ENCODE measurements at regions not wholly inside any gene's neighbourhood (a gene's known extent, or its start where the extent isn't known, plus 50 kb on each side); places are given as distances from the start of the nearest gene placed in this dataset.
"Not testable (repeated sequence)": the region's sequence is repeated elsewhere in the genome, so short reads cannot be mapped to it uniquely, and the experiment has no call there.

- DNase-seq: not testable (repeated sequence)
Measured at GRCh38 chr1:224023122-224023521, 90.8 kb upstream of the FBXO28 start.

GRCh38 chr1:224022249-224022970, 91.5 kb upstream of the FBXO28 start:
- DNase-seq: not testable (repeated sequence)

- DNase-seq: not testable (repeated sequence)
Measured at GRCh38 chr1:224019866-224020265, 94.0 kb upstream of the FBXO28 start.

- DNase-seq: not testable (repeated sequence)
Measured at GRCh38 chr1:224015782-224016181, 98.1 kb upstream of the FBXO28 start.

GRCh38 chr1:224014330-224014649, 99.6 kb upstream of the FBXO28 start:
- no peak for DNase-seq

- DNase-seq: not testable (repeated sequence)
Measured at GRCh38 chr1:224013626-224014329, 100.1 kb upstream of the FBXO28 start.

- not testable (repeated sequence) for DNase-seq
Measured at GRCh38 chr1:224012807-224013434, 101.0 kb upstream of the FBXO28 start.

GRCh38 chr1:224012162-224012561, 101.7 kb upstream of the FBXO28 start:
- not testable (repeated sequence) for DNase-seq

GRCh38 chr1:224011751-224012150, 102.2 kb upstream of the FBXO28 start:
- not testable (repeated sequence) for DNase-seq

GRCh38 chr1:224011153-224011552, 102.8 kb upstream of the FBXO28 start:
- DNase-seq: not testable (repeated sequence)

- DNase-seq: not testable (repeated sequence)
Measured at GRCh38 chr1:224005973-224006372, 107.9 kb upstream of the FBXO28 start.

- peak; percentile 19 for DNase-seq
Measured at GRCh38 chr1:224004552-224005315, 109.2 kb upstream of the FBXO28 start.

- DNase-seq: not testable (repeated sequence)
Measured at GRCh38 chr1:224003896-224004295, 110.0 kb upstream of the FBXO28 start.

GRCh38 chr1:224001757-224002156, 112.2 kb upstream of the FBXO28 start:
- DNase-seq: not testable (repeated sequence)

GRCh38 chr1:223999761-224000160, 114.2 kb upstream of the FBXO28 start:
- not testable (repeated sequence) for DNase-seq

GRCh38 chr1:223998676-223999455, 115.0 kb upstream of the FBXO28 start:
- not testable (repeated sequence) for DNase-seq

GRCh38 chr1:223996376-223996775, 117.5 kb upstream of the FBXO28 start:
- not testable (repeated sequence) for DNase-seq

- peak; percentile 100 for DNase-seq
Measured at GRCh38 chr1:223992456-223993246, 121.3 kb upstream of the FBXO28 start.

- not testable (repeated sequence) for DNase-seq
Measured at GRCh38 chr1:223991297-223991857, 122.5 kb upstream of the FBXO28 start.

- not testable (repeated sequence) for DNase-seq
Measured at GRCh38 chr1:223961985-223962384, 116.2 kb upstream of the TP53BP2 start.

GRCh38 chr1:223952801-223953200, 107.1 kb upstream of the TP53BP2 start:
- not testable (repeated sequence) for DNase-seq
